ENCODE measurements at regions not wholly inside any gene's neighbourhood (a gene's known extent, or its start where the extent isn't known, plus 50 kb on each side); places are given as distances from the start of the nearest gene placed in this dataset.

- DNase-seq (no peak), ATAC-seq (no peak)
- TF ChIP-seq POLR2A (IDR thresholded peaks at IDR 0.05), result no peak
- Histone ChIP-seq H3K27me3 (no peaks in the 10 kb centered on the region), H3K4me1 (no peaks in the 10 kb centered on the region), H3K27ac (no peak overlapping the region), H3K9me3 (no peaks in the 10 kb centered on the region), H3K4me3 (no peak overlapping the region), H3K36me3 (no peaks in the 10 kb centered on the region)
- 59% methylated on average over 5 of the region's 5 CpGs for WGBS (ENCODE audit: insufficient coverage, low coverage, low lambda C conversion rate, missing lambda C conversion rate)
- intact Hi-C loops (cut with DNase I), result no loop called here
Observed at GRCh38 chr9:108639091-108639490, 216.7 kb downstream of the ACTL7B start.

DNA sequence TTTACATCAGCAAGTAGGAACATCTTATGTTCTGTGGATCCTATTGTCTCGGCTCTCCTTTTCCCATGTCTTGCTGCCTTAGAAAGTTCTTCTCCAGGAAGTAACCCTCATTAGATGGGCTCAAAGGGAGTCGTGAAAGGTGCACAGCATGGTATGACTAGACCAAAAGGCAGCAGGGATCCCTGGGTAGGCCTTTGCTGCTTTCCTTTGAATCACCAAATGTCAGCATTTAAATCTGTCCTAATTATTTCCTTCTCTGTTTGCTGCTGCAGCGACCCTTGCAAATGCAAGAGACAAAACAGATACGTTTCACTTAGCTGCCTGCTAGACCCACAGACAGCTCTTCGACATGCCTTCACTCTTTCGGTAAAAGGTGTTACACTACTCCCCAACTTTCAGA, 218.4 kb downstream of the ACTL7B start:
- ATAC-seq, result no peak
- Histone ChIP-seq H3K27me3 (no peaks in the 10 kb centered on the region), H3K4me3 (no peak overlapping the region), H3K36me3 (no peaks in the 10 kb centered on the region), H3K4me1 (no peaks in the 10 kb centered on the region), H3K9me3 (no peaks in the 10 kb centered on the region), H3K27ac (no peak overlapping the region)
- TF ChIP-seq POLR2A (IDR thresholded peaks at IDR 0.05), result no peak
- TF ChIP-seq CTCF (IDR thresholded peaks at IDR 0.05), result no peak
- DNase-seq, result no peak
- intact Hi-C loops (cut with DNase I), result no loop called here
- 44% methylated on average over 6 of the region's 6 CpGs for WGBS (ENCODE audit: insufficient coverage, low coverage, low lambda C conversion rate, missing lambda C conversion rate)

- intact Hi-C loops (cut with DNase I), result no loop called here
- no peak overlapping the region for H3K4me3 ChIP-seq
- DNase-seq (no peak), ATAC-seq (no peak)
- H3K9me3 ChIP-seq, result no peaks in the 10 kb centered on the region
- no peaks in the 10 kb centered on the region for H3K4me1 ChIP-seq
- H3K27ac ChIP-seq, result no peak overlapping the region
- H3K27me3 ChIP-seq, result no peaks in the 10 kb centered on the region
- WGBS (ENCODE audit: insufficient coverage, low coverage, low lambda C conversion rate, missing lambda C conversion rate), result 30% methylated on average over 2 of the region's 2 CpGs
- H3K36me3 ChIP-seq, result no peaks in the 10 kb centered on the region
- TF ChIP-seq CTCF (IDR thresholded peaks at IDR 0.05) (no peak), POLR2A (IDR thresholded peaks at IDR 0.05) (no peak)
Observed at GRCh38 chr9:108636013-108636412, 219.8 kb downstream of the ACTL7B start.

- intact Hi-C loops (cut with DNase I), result no loop called here
- Histone ChIP-seq H3K27ac (no peak overlapping the region), H3K27me3 (no peaks in the 10 kb centered on the region), H3K9me3 (no peaks in the 10 kb centered on the region), H3K36me3 (no peaks in the 10 kb centered on the region), H3K4me1 (no peaks in the 10 kb centered on the region), H3K4me3 (no peak overlapping the region)
- no peak for TF ChIP-seq POLR2A (IDR thresholded peaks at IDR 0.05)
- TF ChIP-seq CTCF (IDR thresholded peaks at IDR 0.05), result no peak
- ATAC-seq, result no peak
- WGBS (ENCODE audit: insufficient coverage, low coverage, low lambda C conversion rate, missing lambda C conversion rate), result 57% methylated on average over 9 of the region's 11 CpGs
- DNase-seq, result no peak
Observed at GRCh38 chr9:108634672-108635462, 220.9 kb downstream of the ACTL7B start.

- Histone ChIP-seq H3K9me3 (no peaks in the 10 kb centered on the region), H3K27me3 (no peaks in the 10 kb centered on the region), H3K36me3 (no peaks in the 10 kb centered on the region), H3K27ac (no peak overlapping the region), H3K4me3 (no peak overlapping the region), H3K4me1 (no peaks in the 10 kb centered on the region)
- DNase-seq (no peak), ATAC-seq (no peak)
- 54% methylated on average over 5 of the region's 5 CpGs for WGBS (ENCODE audit: insufficient coverage, low coverage, low lambda C conversion rate, missing lambda C conversion rate)
- TF ChIP-seq POLR2A (IDR thresholded peaks at IDR 0.05) (no peak), CTCF (IDR thresholded peaks at IDR 0.05) (no peak)
- intact Hi-C loops (cut with DNase I), result no loop called here
Observed at GRCh38 chr9:108634204-108634603, 221.6 kb downstream of the ACTL7B start.

Data from right lobe of liver (tissue), 6 donors.